ENCODE measurements at regions not wholly inside any gene's neighbourhood (a gene's known extent, or its start where the extent isn't known, plus 50 kb on each side); places are given as distances from the start of the nearest gene placed in this dataset.

- intact Hi-C loops (cut with micrococcal nuclease) = loop anchor here (5.0 to 10.0 kb wide), 2 partner anchors 129 to 154 kb away; no protein-coding TSS in a partner anchor
- dilution Hi-C loops (cut with MboI; ENCODE audit: extremely low pct_ligation_motif_present, low sequenced_read_pairs) = no loop called here
- Histone ChIP-seq H3K27me3 (ENCODE audit: control insufficient read depth in 2 of 2, insufficient read depth in 2 of 2, low read length in 2 of 2) (no peaks in the 10 kb centered on the region), H3K4me2 (ENCODE audit: insufficient read depth, low read length) (no peak overlapping the region), H3K9me1 (replicated peaks; ENCODE audit: control insufficient read depth, extremely low read depth, insufficient read depth, low read length) (no peaks in the 10 kb centered on the region), H3K4me1 (ENCODE audit: control insufficient read depth, extremely low read depth, insufficient read depth, low read length) (peaks cover 3% of the 10 kb centered on the region), H3K79me2 (ENCODE audit: control insufficient read depth, insufficient read depth, low read length) (no peaks in the 10 kb centered on the region), H3K4me3 (replicated peaks in 1 of 3; ENCODE audit: insufficient read depth in 1 of 3, low read depth in 1 of 3, low read length in 3 of 3) (no peak overlapping the region), H3K36me3 (ENCODE audit: control insufficient read depth in 2 of 2, extremely low read depth in 1 of 2, insufficient read depth in 2 of 2, low read length in 2 of 2) (no peaks in the 10 kb centered on the region), H4K20me1 (replicated peaks; ENCODE audit: control insufficient read depth, extremely low read depth, insufficient read depth, low read length) (no peaks in the 10 kb centered on the region), H3K9ac (replicated peaks; ENCODE audit: extremely low read depth, insufficient read depth, low read length) (no peak overlapping the region), H3K27ac (ENCODE audit: insufficient read depth, low read depth, low read length) (no peak overlapping the region), H2AFZ (ENCODE audit: low read depth, low read length) (no peak overlapping the region), H3K9me3 (replicated peaks; ENCODE audit: control insufficient read depth, insufficient read depth, low read length) (no peaks in the 10 kb centered on the region)
- DNase-seq (ENCODE audit: low read depth, low spot score) (no peak), FAIRE-seq (no peak)
- no peak for TF ChIP-seq GATA2 (IDR thresholded peaks at IDR 0.05; ENCODE audit: insufficient read depth, insufficient read length, low read depth, low read length)
- POLR2A ChIA-PET = no interaction called here
- no TSS peak for BruUV-seq (replicated peaks)
- CTCF ChIA-PET = interaction anchor here (1.4 kb wide), 1 partner anchor 280 kb away, joined by 8 read pairs; no protein-coding TSS in a partner anchor
These were observed 186.0 kb downstream of the NXNL2 start for GRCh38 chr9:88721025-88721424.

- BruUV-seq (replicated peaks) = no TSS peak
- Histone ChIP-seq H3K36me3 (ENCODE audit: control insufficient read depth in 2 of 2, extremely low read depth in 1 of 2, insufficient read depth in 2 of 2, low read length in 2 of 2) (no peaks in the 10 kb centered on the region), H4K20me1 (replicated peaks; ENCODE audit: control insufficient read depth, extremely low read depth, insufficient read depth, low read length) (no peaks in the 10 kb centered on the region), H3K9ac (replicated peaks; ENCODE audit: extremely low read depth, insufficient read depth, low read length) (no peak overlapping the region), H3K79me2 (ENCODE audit: control insufficient read depth, insufficient read depth, low read length) (no peaks in the 10 kb centered on the region), H3K9me1 (replicated peaks; ENCODE audit: control insufficient read depth, extremely low read depth, insufficient read depth, low read length) (no peaks in the 10 kb centered on the region), H3K27me3 (ENCODE audit: control insufficient read depth in 2 of 2, insufficient read depth in 2 of 2, low read length in 2 of 2) (no peaks in the 10 kb centered on the region), H3K27ac (ENCODE audit: insufficient read depth, low read depth, low read length) (no peak overlapping the region), H3K4me1 (ENCODE audit: control insufficient read depth, extremely low read depth, insufficient read depth, low read length) (peaks cover 3% of the 10 kb centered on the region), H2AFZ (ENCODE audit: low read depth, low read length) (no peak overlapping the region), H3K9me3 (replicated peaks; ENCODE audit: control insufficient read depth, insufficient read depth, low read length) (no peaks in the 10 kb centered on the region), H3K4me2 (ENCODE audit: insufficient read depth, low read length) (no peak overlapping the region), H3K4me3 (replicated peaks in 1 of 3; ENCODE audit: insufficient read depth in 1 of 3, low read depth in 1 of 3, low read length in 3 of 3) (no peak overlapping the region)
- intact Hi-C loops (cut with micrococcal nuclease) (loop anchor here (1.0 to 10.0 kb wide), 4 partner anchors 55 to 280 kb away; no protein-coding TSS in a partner anchor), dilution Hi-C loops (cut with MboI; ENCODE audit: extremely low pct_ligation_motif_present, low sequenced_read_pairs) (no loop called here)
- ChIA-PET CTCF (interaction anchor here (1.4 kb wide), 1 partner anchor 279 kb away, joined by 8 read pairs; no protein-coding TSS in a partner anchor), POLR2A (no interaction called here)
- no peak for FAIRE-seq
- TF ChIP-seq FOS (IDR thresholded peaks at IDR 0.05; ENCODE audit: borderline replicate concordance, insufficient read depth, low read length) = no peak
- TF ChIP-seq, protein P1, sequence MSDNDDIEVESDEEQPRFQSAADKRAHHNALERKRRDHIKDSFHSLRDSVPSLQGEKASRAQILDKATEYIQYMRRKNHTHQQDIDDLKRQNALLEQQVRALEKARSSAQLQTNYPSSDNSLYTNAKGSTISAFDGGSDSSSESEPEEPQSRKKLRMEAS (IDR thresholded peaks at IDR 0.05; ENCODE audit: insufficient read depth, insufficient read length) = no peak
- TF ChIP-seq GATA2 (IDR thresholded peaks at IDR 0.05; ENCODE audit: insufficient read depth, insufficient read length, low read depth, low read length) = no peak
- no peak for DNase-seq (ENCODE audit: low read depth, low spot score)
These were observed 186.7 kb downstream of the NXNL2 start for GRCh38 chr9:88721495-88722279.

All from endothelial cell of umbilical vein (primary cell).